PC-3 (cell line): ENCODE measurements at regions not wholly inside any gene's neighbourhood (a gene's known extent, or its start where the extent isn't known, plus 50 kb on each side); places are given as distances from the start of the nearest gene placed in this dataset.

ENCODE experiments used
- ATAC-seq: fragments of 200-7000 bp; cut with Tn5 transposase; 2 replicates; pipeline ENCODE4 v1.9.1; 2020; ENCODE audit warnings: mild to moderate bottlenecking, moderate library complexity
- BruUV-seq: library from RNA; stranded (reverse); fragments of 400-500 nt; replicated peaks from 2 replicates; lab custom pipeline; 2021; lab: Mats Ljungman, UMichigan
- CTCF ChIA-PET: fragments of 300-600 bp; sonication (Branson Sonifier 250); formaldehyde crosslinking; loops from one replicate; lab custom pipeline; 2022; ENCODE audit warnings: antibody characterized with exemption; lab: Charles Lee
- POLR2A ChIA-PET: fragments of 300-600 bp; sonication (Branson Sonifier 250); formaldehyde crosslinking; loops from one replicate; lab custom pipeline; 2022; ENCODE audit warnings: antibody characterized with exemption; ENCODE audit not compliant: unreplicated experiment; lab: Charles Lee
- DNase-seq: peaks from one replicate; pipeline ENCODE4 v3.0.0-alpha.2; 2015
- H2AFZ ChIP-seq: fragments of 300-600 bp; sonication (generic); 2 replicates; pipeline ENCODE4 v1.6.0; 2016; ENCODE audit warnings: antibody characterized with exemption, low read length
- H3F3A ChIP-seq: fragments of 300-600 bp; sonication (generic); one replicate; pipeline ENCODE4 v1.6.0; 2017; ENCODE audit warnings: antibody characterized with exemption, low read length, control low read depth, mild to moderate bottlenecking; ENCODE audit not compliant: unreplicated experiment
- H3K27ac ChIP-seq: fragments of 300-600 bp; sonication (generic); 2 replicates; pipeline ENCODE4 v1.5.1; 2016; ENCODE audit warnings: mild to moderate bottlenecking, low read length
- H3K27me3 ChIP-seq: fragments of 300-600 bp; sonication (generic); 2 replicates; pipeline ENCODE4 v1.6.1; 2016; ENCODE audit warnings: low read length, mixed read lengths
- H3K36me3 ChIP-seq: fragments of 300-600 bp; sonication (generic); 2 replicates; pipeline ENCODE4 v1.6.1; 2016; ENCODE audit warnings: low read depth, mixed run types, low read length, mixed read lengths
- H3K4me1 ChIP-seq: fragments of 300-600 bp; sonication (generic); 2 replicates; pipeline ENCODE4 v1.5.1; 2016; ENCODE audit warnings: low read length; ENCODE audit not compliant: insufficient read depth
- H3K4me2 ChIP-seq: fragments of 300-600 bp; sonication (generic); 2 replicates; pipeline ENCODE4 v1.6.0; 2016; ENCODE audit warnings: low read length
- H3K4me3 ChIP-seq: fragments of 300-600 bp; sonication (generic); 2 replicates; pipeline ENCODE4 v1.5.1; 2016; ENCODE audit warnings: mild to moderate bottlenecking, low read length, mixed read lengths
- H3K79me2 ChIP-seq: fragments of 300-600 bp; sonication (generic); 2 replicates; pipeline ENCODE4 v1.6.1; 2017; ENCODE audit warnings: low read length, mixed read lengths
- H3K9ac ChIP-seq: fragments of 300-600 bp; sonication (generic); 2 replicates; pipeline ENCODE4 v1.6.0; 2016; ENCODE audit warnings: mild to moderate bottlenecking, low read length
- H3K9me2 ChIP-seq: fragments of 300-600 bp; sonication (generic); replicated peaks from 2 replicates; pipeline ENCODE4 v1.6.1; 2016; ENCODE audit warnings: mixed run types, low read length, mixed read lengths
- H3K9me3 ChIP-seq: fragments of 300-600 bp; sonication (generic); 2 replicates; pipeline ENCODE4 v1.6.1; 2016; ENCODE audit warnings: low read length, mixed read lengths
- H4K20me1 ChIP-seq: fragments of 300-600 bp; sonication (generic); 2 replicates; pipeline ENCODE4 v1.6.1; 2016; ENCODE audit warnings: low read length, mixed read lengths
- CTCF ChIP-seq: fragments of 300-600 bp; sonication (generic); conservative IDR thresholded peaks from 2 replicates; pipeline ENCODE4 v1.5.1; 2017; ENCODE audit warnings: antibody characterized with exemption, low read depth, mild to moderate bottlenecking, low read length
- EZH2 ChIP-seq: fragments of 300-600 bp; sonication (generic); IDR thresholded peaks from one replicate; pipeline ENCODE4 v1.6.1; 2017; ENCODE audit warnings: antibody characterized with exemption, mild to moderate bottlenecking, low read length; ENCODE audit not compliant: unreplicated experiment
- EZH2phosphoT487 ChIP-seq: fragments of 300-600 bp; sonication (generic); IDR thresholded peaks from 2 replicates; pipeline ENCODE4 v1.6.1; 2018; ENCODE audit warnings: mild to moderate bottlenecking, antibody characterized with exemption, low read length, borderline replicate concordance
- intact Hi-C: fragments of 100-400 bp; cut with micrococcal nuclease; formaldehyde crosslinking; loops from 2 replicates; pipeline ENCODE4 v1.9.0; 2023

DNA sequence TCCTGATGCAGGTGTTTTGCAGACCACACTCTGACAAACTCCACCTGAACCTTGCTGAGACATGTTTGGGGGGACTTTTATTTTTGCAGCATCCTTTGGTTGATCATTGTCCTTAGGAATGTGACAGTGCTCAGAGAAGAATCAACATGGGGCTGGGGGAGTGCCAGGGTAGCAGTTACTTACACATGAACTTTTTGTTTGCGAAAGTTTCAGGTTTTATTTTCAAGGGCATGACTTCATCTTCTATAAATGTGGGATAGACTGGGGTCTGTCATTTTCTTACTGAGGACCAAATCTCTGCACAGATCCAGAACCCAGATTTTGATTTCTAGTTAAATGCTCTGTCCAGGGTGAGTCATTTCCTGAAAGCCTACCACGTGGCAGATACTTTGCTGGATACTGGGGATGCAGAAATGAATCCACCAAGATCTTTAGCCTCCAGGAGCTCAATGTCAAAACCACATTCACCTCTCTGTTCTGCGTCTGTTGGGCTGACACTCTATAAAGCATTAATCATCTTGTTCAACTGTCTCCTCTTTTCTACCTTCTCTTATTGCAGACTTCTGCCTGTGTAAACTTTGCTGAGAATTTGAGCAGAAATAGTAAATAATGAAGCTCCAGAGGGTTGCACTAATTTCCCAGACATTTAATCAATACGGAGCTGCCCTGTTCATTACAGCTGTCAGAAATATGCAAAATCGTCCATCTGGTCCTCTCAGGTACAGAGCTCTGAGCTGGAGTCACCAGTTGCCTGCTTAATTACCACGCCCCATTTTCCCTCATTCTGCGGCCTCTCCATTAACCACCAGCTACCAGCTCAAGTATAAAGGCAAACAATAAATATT lies 387.9 kb downstream of the MIAT start:
- ATAC-seq, result no peak

GRCh38 chr22:27046086-27046485 lies 388.7 kb downstream of the MIAT start:
- H3F3A ChIP-seq, result no peaks in the 10 kb centered on the region
- H3K27me3 ChIP-seq, result no peaks in the 10 kb centered on the region
- no peak overlapping the region for H2AFZ ChIP-seq
- no peak for DNase-seq
- no peak for ATAC-seq
- H3K4me1 ChIP-seq, result no peaks in the 10 kb centered on the region
- ChIA-PET CTCF (no interaction called here), POLR2A (no interaction called here)
- TF ChIP-seq EZH2 (no peak), CTCF (no peak), EZH2phosphoT487 (no peak)
- H3K9ac ChIP-seq, result no peak overlapping the region
- intact Hi-C loops, result no loop called here
- no peak overlapping the region for H3K4me2 ChIP-seq
- no peak overlapping the region for H3K4me3 ChIP-seq
- BruUV-seq, result no TSS peak
- H4K20me1 ChIP-seq, result no peaks in the 10 kb centered on the region
- no peaks in the 10 kb centered on the region for H3K36me3 ChIP-seq
- no peaks in the 10 kb centered on the region for H3K9me2 ChIP-seq
- H3K9me3 ChIP-seq, result no peaks in the 10 kb centered on the region
- H3K79me2 ChIP-seq, result no peaks in the 10 kb centered on the region
- H3K27ac ChIP-seq, result no peak overlapping the region

More for the DNA sequence above, 387.9 kb downstream of the MIAT start:
- H3K36me3 ChIP-seq, result no peaks in the 10 kb centered on the region
- peak; percentile 1 for DNase-seq
- H3K79me2 ChIP-seq, result no peaks in the 10 kb centered on the region
- H4K20me1 ChIP-seq, result no peaks in the 10 kb centered on the region
- CTCF ChIA-PET, result no interaction called here
- intact Hi-C loops, result no loop called here
- H3K27me3 ChIP-seq, result no peaks in the 10 kb centered on the region
- POLR2A ChIA-PET, result no interaction called here
- no TSS peak for BruUV-seq
- H3K4me1 ChIP-seq, result no peaks in the 10 kb centered on the region
- no peaks in the 10 kb centered on the region for H3K9me2 ChIP-seq
- no peak for TF ChIP-seq EZH2
- no peak overlapping the region for H3K9ac ChIP-seq
- no peak overlapping the region for H3K4me3 ChIP-seq
- H3K4me2 ChIP-seq, result no peak overlapping the region
- H3F3A ChIP-seq, result no peaks in the 10 kb centered on the region
- no peak overlapping the region for H3K27ac ChIP-seq
- H3K9me3 ChIP-seq, result no peaks in the 10 kb centered on the region
- no peak overlapping the region for H2AFZ ChIP-seq

DNA sequence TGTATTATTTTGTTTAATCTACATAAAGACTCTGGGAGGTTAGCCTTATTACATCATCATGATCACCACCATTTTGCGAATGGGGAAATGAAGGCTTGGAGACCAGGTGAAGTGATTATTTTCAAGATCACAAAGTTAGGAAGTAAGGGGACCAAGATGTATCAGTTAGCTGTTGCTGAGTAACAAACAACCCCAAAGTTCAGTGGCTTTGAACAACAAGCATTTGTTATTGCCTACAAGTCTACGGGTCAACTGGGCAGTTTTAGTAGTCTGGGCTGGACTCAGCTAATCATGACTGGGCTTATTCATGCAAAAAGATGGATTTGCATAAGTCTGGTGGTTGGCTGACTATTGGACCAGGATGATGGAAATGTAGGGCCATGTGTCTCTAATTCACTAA lies 389.2 kb downstream of the MIAT start:
- no peaks in the 10 kb centered on the region for H3K9me2 ChIP-seq
- DNase-seq (no peak), ATAC-seq (no peak)
- no peak overlapping the region for H3K27ac ChIP-seq
- no peak for TF ChIP-seq CTCF
- no peaks in the 10 kb centered on the region for H3K79me2 ChIP-seq
- H3K36me3 ChIP-seq, result no peaks in the 10 kb centered on the region
- intact Hi-C loops, result no loop called here
- H3K4me2 ChIP-seq, result no peak overlapping the region
- no peak overlapping the region for H3K4me3 ChIP-seq
- POLR2A ChIA-PET, result no interaction called here
- H2AFZ ChIP-seq, result no peak overlapping the region
- CTCF ChIA-PET, result no interaction called here
- no peak overlapping the region for H3K9ac ChIP-seq
- no peaks in the 10 kb centered on the region for H3K4me1 ChIP-seq
- no peaks in the 10 kb centered on the region for H3F3A ChIP-seq
- BruUV-seq, result no TSS peak
- H3K9me3 ChIP-seq, result no peaks in the 10 kb centered on the region
- H4K20me1 ChIP-seq, result no peaks in the 10 kb centered on the region
- H3K27me3 ChIP-seq, result no peaks in the 10 kb centered on the region
